HepG2 (cell line): ENCODE measurements at regions not wholly inside any gene's neighbourhood (a gene's known extent, or its start where the extent isn't known, plus 50 kb on each side); places are given as distances from the start of the nearest gene placed in this dataset.

ENCODE experiments used
- HMGXB3 ChIP-seq: sonication (generic); formaldehyde crosslinking; IDR thresholded peaks from 2 replicates; pipeline ENCODE4 v1.4.0; 2020; ENCODE audit warnings: missing genetic modification reagents, borderline replicate concordance
- MAFK ChIP-seq, 2 experiments: IDR thresholded peaks in 1 of 2; conservative IDR thresholded peaks in 1 of 2; 2 replicates each; pipeline ENCODE4 v1.6.1; 2011; ENCODE audit warnings: improper control_type of control experiment in 2 of 2, low read length in 2 of 2
- MATR3 ChIP-seq: sonication (generic); formaldehyde crosslinking; IDR thresholded peaks from 2 replicates; pipeline ENCODE4 v1.4.0; 2020; ENCODE audit warnings: missing genetic modification reagents
- RAD21 ChIP-seq: fragments of 450-650 bp; formaldehyde crosslinking; IDR thresholded peaks from 2 replicates; pipeline ENCODE4 v1.5.0; 2020; ENCODE audit warnings: mild to moderate bottlenecking
- RXRB ChIP-seq: IDR thresholded peaks from 2 replicates; pipeline ENCODE4 v1.6.1; 2016; ENCODE audit warnings: borderline replicate concordance, missing genetic modification reagents, missing compliant biosample characterization
- SOX13 ChIP-seq, 3 experiments: fragments of 450-650 bp in 1 of 3; sonication (generic) in 1 of 3; formaldehyde crosslinking in 1 of 3; IDR thresholded peaks in 2 of 3; conservative IDR thresholded peaks in 1 of 3; 2 replicates each; pipeline versions ENCODE4 v1.5.0 to v1.6.1; 2016 to 2020; ENCODE audit warnings: antibody characterized with exemption in 1 of 3, mild to moderate bottlenecking in 1 of 3, missing compliant biosample characterization in 1 of 3, missing genetic modification reagents in 1 of 3, moderate library complexity in 1 of 3
- SP1 ChIP-seq, 2 experiments: fragments of 450-650 bp in 1 of 2; sonication (generic) in 1 of 2; formaldehyde crosslinking in 1 of 2; IDR thresholded peaks; 2 replicates each; pipeline versions ENCODE4 v1.4.0 to v1.6.1; 2016 to 2020; ENCODE audit warnings: missing genetic modification reagents in 1 of 2
- SP2 ChIP-seq: sonication (generic); formaldehyde crosslinking; IDR thresholded peaks from 2 replicates; pipeline ENCODE4 v1.5.1; 2020; ENCODE audit warnings: mild to moderate bottlenecking, missing genetic modification reagents
- ZNF264 ChIP-seq: sonication (generic); formaldehyde crosslinking; IDR thresholded peaks from 2 replicates; pipeline ENCODE4 v1.4.0; 2020; ENCODE audit warnings: missing genetic modification reagents
- ZNF292 ChIP-seq: sonication (generic); formaldehyde crosslinking; IDR thresholded peaks from 2 replicates; pipeline ENCODE4 v1.8.1; 2022; ENCODE audit warnings: mild to moderate bottlenecking, low read depth, missing genetic modification reagents, borderline replicate concordance
- ZNF530 ChIP-seq: sonication (generic); formaldehyde crosslinking; IDR thresholded peaks from 2 replicates; pipeline ENCODE4 v1.5.0; 2020; ENCODE audit warnings: low read depth, mild to moderate bottlenecking, missing genetic modification reagents
- ZNF598 ChIP-seq: sonication (generic); formaldehyde crosslinking; IDR thresholded peaks from 2 replicates; pipeline ENCODE4 v1.5.1; 2020; ENCODE audit warnings: mild to moderate bottlenecking, missing genetic modification reagents, borderline replicate concordance

GRCh38 chrX:34058005-34058404 is 74.1 kb downstream of the FAM47A start (continued):
- TF ChIP-seq HMGXB3 (CRISPR knock-in tag) (no peak), ZNF292 (CRISPR knock-in tag) (no peak), MAFK (conservative IDR thresholded peaks at IDR 0.05 in 1 of 2, IDR thresholded peaks at IDR 0.05 in 1 of 2; ENCODE audit: low read length in 2 of 2) (no peak), SP2 (CRISPR knock-in tag) (no peak), MATR3 (no peak), RXRB (CRISPR knock-in tag) (no peak), ZNF530 (CRISPR knock-in tag) (no peak), ZNF264 (CRISPR knock-in tag) (no peak), ZNF598 (CRISPR knock-in tag) (no peak), SP1 (IDR thresholded peaks at IDR 0.05) (no peak), SP1 (CRISPR knock-in tag; IDR thresholded peaks at IDR 0.05) (no peak), SOX13 (IDR thresholded peaks at IDR 0.05) (no peak), SOX13 (CRISPR knock-in tag; conservative IDR thresholded peaks at IDR 0.05 in 1 of 2, IDR thresholded peaks at IDR 0.05 in 1 of 2) (no peak), RAD21 (no peak)
